NOMO-1 (cell line): ENCODE measurements at regions not wholly inside any gene's neighbourhood (a gene's known extent, or its start where the extent isn't known, plus 50 kb on each side); places are given as distances from the start of the nearest gene placed in this dataset.

Source experiments
- DNase-seq, 2 experiments: peaks; one replicate each; lab custom pipeline; 2025; ENCODE audit not compliant: unreplicated experiment in 2 of 2; lab: John Stamatoyannopoulos, UW

DNA sequence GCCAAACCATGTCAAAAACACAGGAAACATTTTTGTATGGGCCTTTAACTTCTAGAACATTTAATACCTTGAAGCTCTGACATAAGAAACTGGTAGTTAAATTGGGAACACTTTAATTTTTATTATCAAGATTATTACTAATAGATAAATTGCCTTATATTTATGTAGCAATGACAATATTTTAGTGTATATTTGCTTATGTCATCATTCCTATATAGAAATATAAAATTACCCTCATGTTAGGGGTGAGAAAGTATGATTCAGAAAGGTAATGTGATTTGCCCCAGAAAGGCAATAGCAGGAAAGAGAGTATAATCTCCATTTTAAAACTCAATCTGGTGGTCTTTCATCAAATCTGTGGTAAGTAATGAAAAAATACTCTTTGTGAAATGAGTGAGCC lies 147.4 kb downstream of the IL15 start:
- DNase-seq: no peak

DNA sequence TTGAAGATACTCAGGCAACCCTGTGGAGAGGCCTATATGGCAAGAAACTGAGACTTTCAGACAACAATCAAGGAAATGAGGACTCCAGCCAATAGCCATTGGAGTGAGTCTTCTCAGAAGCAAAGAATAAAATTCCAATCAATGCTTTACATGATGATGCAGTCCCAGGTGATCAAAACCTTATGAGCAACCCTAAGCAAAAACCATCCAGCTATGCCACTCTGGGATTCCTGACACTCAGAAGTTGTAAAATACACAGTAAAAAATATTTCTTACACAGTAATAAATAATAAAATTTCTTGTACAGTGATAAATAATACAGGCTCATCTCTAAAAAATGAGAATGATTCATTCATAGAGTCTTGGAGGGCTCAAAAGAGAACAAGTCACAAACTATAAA lies 150.6 kb downstream of the IL15 start:
- DNase-seq: no peak

DNA sequence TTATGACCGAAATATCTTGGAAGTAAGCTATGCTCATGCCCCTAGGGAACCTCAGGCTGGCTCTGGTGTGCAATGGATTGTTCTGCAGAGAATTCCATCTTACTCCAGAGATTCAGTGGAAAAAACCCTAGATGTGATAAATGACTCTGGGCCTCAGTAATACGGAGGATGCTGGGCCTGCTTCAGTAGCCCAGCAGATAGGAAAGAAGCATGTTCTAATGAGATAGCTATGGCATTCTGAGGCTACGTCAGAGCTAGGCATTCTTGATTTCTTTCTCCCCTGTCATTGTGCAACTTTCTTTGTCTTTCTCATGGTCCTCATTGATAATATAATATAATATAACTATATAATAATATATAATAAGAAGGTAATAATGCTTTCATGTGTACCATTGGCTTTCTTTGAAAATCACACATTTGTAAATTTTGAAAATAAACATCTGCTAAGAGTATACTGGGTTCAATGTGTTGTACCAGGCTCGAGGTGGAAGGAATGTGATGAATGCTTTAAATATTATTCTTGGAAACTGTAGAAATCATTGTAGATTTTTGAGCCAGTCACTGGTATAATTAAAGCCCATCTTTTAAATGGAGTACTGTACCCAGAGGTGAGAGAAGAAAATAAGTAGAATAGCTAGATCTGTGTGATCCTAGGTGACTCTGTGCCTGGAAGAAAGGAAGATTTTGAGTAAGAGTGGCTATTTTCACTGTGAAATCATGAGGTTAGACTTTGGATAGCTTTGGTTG lies 152.0 kb downstream of the IL15 start:
- no peak for DNase-seq

DNA sequence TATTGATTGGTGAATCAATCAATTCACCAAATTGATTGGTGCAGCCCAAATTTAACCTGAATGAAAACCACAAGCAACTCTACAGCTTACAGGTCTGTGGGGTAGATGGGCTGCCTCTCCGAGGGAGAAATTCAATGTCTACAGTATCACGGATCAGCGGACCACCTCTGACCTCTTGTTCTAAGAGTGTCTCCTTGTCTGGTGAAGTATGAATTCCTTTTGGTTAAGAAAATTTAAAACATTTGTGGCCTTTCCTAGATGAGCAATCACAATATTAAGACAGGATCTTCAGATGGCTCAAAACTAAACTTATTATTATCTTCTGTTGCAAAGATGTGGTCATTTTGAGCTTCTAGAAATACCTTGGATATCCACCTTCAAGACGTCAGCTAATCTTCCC lies 153.3 kb downstream of the IL15 start:
- DNase-seq: no peak

DNA sequence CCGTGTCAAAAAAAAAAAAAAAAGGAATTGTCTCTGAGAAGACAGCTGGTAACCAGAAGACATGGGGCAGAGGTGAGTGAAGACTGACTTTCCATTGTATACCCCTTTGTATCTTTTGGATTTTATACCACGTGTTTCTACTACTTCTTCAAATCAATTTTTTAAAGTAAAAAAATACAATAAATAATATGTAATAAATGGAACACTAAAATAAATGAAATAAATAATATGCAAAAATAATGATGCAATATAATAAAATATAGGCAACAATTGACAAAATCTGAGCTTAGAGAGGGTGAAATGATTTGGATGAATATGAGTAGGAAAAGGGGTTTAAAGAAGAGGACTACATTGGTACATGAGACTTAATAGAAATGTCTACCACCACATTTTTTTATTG lies 155.8 kb downstream of the IL15 start:
- DNase-seq: no peak

DNA sequence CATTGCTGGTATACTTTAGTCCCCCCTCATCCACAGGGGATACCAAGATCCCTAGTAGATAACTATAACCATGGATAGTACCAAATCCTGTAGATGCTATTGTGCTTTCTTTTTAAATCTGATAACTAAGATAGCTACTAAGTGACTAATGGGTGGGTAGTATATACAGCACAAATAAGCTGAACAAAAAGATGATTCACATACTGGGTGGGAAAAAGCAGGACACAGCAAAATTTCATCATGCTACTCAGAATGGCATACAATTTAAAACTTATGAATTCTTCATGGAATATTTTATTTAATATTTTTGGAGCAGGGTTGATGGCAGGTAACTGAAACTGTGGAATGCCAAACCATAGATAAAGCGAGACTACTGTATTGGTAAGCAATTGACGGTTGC lies 161.6 kb downstream of the IL15 start:
- no peak for DNase-seq

DNA sequence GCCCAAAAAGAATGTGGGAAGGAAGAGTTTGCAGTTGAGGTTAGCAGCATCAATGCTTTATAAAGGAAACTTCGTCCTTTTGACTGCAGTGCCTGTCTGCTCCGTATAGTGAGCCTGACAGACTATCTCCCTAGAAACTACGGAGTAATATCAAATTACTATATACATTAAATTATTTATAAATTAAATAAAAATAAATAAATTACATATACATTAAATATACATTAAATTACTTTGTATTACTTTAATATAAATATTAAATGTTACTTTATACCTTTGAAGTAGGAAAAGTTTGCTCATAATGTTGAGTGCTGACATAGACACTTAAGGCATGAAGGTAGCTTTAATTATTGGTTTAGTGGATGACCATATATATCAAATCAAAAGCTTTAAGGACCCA lies 165.2 kb downstream of the IL15 start:
- DNase-seq: no peak

DNA sequence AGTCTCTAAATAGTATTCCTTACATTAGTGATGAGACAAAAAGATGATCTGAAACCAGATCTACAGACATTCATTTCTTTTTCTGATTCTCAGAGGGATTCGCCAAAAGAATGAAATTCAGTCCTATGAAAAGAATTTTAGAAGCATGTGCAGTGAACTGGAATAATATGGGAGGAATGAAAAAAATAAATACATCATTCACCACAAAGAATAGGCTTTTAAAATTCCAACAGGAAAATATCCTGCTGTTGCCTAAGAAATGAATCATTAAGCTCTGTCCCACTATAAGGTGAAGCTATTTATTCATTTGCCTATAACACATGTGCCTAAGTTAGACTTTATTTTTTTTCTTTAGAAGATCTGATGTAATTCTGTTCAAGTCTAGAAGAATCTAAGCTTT lies 165.9 kb downstream of the IL15 start:
- DNase-seq: no peak

DNA sequence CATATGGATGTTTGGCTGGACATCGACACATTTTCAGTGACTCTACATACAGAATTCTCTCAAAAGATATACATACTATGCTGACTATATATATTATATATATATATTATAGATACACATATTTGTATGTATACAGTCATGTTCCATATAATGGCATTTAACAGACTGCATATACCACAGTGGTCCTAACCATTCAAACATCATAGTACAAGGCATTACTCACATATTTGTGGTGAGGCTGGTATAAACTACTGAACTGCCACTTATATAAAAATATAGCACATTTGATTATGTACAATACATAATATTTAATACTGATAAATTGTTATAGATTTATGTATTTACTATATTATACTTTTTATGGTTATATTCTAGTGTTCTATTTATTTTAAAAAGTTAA lies 168.5 kb downstream of the IL15 start:
- no peak for DNase-seq

DNA sequence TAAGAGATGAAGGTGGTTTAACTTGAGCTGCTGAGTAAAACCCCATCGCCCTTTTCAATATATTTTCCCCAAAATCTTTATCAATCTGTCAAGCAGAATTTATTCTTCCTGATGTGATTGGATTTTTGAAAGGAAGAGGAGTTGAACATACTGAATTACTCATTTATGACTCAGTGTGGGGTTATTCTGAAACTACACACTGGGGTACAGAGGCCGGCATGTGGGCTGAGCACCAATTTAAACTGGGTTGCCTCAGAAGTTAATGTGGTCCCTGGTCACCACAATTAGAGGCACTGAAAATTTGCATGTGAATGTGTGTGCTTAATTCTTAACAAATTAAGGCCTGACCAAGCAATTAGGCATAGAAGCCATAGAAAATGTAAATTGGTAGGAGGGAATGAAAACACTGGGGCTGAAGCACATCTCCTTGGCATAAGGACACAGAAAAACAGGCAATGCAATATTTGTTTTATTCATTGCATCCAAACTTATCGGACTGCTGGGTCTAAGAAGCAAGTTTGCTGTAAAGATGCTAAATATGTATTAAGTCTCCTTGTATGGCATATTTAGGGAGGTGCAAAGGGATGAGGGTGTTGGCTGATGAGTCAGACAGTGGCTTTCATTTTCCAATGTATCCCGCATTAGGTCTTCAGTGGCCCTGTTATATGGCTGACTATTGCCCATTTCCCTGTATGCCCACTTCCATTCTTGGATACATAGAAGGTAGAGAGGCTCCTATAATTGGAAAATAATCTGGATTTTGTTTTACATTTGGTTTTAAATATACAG lies 170.9 kb downstream of the IL15 start:
- no peak for DNase-seq

DNA sequence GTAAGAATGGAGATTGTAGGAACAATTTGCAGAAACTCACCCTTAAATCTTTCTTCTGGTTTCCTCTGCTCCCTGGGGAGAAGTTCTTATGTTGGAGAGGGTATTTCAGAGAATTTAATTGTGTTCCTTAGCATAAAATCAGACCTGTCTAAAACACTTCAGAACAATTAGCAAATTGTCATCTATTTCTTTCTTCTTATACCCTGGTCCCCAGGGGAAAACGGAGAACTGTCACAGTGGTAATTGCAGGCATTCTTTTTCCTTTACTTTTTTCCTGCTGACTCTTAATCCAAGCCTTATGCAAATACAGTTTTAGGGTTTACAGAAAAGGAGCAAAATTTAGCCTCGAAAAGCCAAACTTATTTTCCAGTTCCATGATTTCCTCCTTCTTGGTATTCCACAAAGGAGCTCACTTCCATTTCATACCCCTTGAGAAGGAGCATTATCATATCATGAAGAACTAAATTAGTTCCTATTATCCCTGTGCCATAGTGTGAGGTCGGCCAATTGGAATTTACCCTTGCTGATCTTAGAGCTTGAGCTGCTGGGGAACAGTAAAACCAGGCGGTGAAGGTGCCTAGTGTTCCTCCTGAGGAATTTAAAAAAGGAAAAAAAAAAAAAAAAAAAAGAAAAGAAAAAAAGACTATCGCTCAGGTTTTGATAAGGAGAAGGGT lies 173.8 kb downstream of the IL15 start:
- DNase-seq: no peak

DNA sequence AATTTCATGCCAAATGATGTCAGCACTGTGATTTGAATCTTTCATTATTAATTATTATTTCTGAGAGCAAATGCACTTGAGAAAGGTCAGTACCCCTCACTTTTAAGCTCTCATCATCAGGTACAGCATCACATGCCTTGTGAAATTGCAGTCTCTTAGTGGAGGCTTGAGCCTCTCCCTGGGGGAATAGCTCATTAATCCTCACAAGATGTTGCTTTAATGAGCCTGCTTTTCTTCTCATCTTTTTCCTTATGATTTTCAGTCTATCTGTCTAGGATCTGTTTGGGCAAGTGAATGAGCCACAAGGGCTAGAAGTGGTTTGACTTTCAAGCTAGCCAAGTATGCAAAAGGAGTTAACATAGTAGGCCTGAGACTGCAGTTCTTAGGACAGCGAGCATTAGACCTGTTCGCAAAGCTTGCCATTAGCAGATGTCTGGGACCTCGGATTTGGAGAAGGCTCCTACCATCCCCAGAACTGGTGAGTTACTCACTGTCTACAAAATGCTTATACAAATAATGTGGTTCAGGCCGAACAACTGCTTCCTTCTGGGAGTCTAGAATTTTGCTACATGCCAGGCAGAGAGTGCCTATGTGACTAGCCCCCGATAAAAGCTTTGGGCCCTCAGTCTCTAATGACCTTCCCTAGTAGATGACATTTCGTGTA lies 174.5 kb downstream of the IL15 start:
- DNase-seq: no peak

DNA sequence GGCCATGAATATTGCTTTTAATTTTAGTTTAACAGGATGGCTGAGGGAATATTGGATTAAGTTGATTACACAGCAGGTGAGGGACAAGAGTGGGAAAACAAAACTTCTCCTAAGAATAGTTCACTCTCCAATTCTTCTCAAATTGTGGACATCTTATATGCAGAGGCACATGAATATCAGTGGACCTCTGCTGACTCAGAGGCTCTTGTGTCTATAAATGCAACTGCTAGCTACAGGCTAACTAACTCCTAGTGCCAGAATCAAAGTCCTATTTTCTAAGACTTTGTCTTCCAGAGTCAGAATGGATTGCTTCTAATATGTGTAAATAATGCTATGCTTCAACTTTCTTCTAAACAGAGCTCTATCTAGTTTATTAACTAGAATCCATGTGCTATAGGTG lies 175.8 kb downstream of the IL15 start:
- no peak for DNase-seq

DNA sequence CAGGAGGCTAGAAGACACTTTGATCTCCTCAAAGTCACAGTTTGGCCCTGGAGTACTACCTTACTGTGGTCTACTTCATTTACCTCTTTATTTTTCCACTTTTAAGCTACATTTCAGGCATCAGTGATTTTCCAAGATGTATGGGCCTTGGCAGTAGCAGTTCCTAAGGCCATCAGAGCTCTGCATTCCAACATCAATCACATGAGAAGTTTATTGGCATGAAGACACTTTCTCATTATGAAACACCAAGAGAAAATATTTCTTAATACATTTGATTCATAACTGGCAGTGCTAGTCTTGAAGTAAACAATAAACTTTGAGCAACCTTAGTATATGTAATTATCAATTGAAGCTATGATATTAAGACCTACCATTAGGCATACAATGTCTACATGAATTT lies 178.1 kb downstream of the IL15 start:
- no peak for DNase-seq

DNA sequence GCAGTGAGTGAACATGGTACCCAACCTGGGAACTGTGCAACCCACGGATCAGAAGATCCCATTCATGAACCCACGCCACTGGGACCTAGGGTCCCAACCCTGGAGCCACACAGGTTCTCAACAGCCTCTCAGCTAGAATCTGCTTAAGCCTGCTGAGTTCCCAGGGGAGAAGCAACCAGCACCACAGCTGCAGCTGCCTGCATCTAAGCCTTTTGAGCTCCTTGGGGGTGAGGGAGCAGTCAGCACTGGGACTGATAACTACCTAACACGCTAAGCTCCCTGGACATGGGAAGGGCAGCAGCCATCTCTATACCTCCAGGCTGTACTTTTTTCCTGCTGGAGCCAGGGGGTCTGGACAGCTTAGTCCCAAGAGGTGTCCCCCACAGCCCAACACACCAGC lies 179.3 kb downstream of the IL15 start:
- no peak for DNase-seq

DNA sequence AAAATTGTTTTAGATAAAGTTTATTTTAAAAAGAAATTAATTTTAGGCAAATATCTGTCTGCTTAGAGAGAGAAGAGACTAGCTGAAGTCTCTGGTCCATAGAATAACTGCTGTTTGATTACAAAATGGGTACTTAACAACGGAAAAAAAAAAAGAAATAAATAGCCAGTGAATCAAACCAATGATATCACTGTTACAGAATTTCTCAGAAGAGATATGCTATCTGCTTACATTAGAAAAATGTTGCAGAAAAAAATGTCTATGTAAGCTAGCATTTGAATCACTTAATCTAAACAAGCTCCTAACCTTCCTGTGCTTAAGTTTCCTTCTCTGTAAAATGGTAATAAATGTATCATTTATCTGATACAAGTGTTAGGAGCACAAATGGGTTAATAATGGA lies 189.9 kb downstream of the IL15 start:
- no peak for DNase-seq

DNA sequence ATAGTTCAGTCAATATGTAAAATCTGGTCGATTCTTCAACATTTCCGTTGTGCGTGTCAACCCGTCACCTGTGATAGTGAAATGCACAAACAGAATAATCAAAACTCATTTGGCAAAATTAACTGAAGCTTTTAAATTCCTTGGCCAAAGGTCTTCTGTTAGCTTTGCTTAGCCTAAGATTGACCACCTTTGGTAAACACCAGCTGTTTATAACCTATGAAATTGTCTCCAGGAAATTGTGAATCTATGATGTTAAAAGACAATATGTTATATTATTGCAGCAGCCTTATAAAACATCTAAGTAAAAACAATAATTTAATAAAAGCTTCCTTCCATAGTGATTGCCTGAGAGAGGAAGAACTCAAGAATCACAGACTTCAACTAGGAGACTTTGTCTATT lies 196.8 kb downstream of the IL15 start:
- DNase-seq: no peak

DNA sequence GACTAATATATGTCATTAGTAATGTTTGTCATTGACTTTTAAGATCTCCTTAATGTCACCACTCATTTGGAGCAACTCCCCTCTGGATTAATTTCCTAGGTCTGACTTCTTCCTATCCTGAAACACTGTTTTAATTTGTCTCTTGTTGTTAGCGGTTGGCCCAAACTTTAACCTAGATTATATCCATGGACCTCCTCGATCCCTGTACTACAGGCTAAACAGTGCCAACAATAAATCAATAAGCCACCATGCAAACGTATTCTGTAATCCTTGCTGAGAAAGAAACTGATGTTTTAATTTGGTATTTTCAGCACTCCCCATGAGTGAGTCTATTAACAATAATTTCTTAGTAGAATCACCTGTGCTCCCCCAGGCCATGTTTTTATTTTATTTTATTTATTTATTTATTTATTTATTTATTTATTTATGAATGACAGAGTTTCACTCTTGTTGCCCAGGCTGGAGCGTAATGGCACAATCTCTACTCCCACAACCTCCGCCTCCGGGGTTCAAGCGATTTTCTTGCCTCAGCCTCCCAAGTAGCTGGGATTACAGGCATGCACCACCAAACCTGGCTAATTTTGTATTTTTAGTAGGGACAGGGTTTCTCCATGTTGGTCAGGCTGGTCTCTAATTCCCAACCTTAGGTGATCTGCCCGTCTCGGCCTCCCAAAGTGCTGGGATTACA lies 204.1 kb downstream of the IL15 start:
- no peak for DNase-seq

DNA sequence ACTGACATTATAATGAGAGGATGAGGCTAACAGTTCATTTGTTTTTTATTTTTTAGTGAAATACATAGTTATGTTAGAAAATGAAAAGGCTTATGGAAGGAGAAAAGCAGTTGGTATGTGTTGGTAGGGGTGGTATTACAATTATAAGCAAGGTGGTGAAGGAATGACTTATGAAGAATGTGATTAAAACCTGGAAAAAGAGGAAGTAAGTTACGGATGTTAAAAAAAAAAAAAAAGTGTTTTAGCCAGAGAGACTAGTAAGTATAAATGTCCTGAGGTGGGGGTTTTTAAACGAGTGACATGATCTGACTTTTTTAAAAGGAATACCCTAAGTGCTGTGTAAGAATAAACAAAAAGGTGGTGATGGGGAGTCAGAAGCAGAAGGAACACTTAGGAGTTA lies 206.8 kb downstream of the IL15 start:
- no peak for DNase-seq

DNA sequence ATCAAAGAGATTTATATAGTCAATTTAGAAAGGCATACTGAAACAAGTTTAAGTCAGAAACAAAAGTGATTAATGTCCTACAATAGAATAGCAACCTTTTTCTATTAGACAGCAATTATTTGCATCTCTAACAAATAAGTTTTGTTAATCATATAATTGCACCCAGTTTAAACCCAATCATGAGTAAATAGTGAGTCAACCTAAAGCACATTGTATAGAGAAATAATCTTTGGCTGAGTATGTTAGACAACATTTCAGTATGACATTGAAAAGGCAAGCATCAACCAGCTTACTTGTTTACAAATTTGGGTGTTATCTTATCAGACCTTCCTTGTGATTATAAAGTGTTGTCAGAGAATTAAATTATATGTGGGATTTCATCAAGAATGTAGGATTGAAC lies 209.5 kb downstream of the IL15 start:
- DNase-seq: no peak

DNA sequence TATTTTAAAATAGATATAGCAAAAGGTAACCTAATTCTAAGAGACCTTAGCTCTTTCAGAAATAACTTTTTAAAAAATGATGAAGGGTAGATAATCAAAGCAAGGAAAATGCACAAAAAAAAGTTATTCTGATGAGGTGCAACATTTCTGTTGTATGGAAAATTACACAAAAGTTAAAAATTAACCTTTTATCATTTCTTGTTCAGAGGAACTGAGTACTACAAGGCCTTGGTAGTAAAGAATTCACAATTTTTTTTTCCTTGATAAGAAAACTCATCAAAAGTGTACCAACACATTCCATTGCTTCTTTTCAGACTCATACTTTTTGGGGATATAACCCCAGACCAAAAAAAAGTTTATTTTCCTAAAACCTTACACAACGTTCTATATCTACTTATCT lies 213.0 kb downstream of the IL15 start:
- no peak for DNase-seq
